Chondrocyte (in vitro differentiated cells): ENCODE measurements at regions not wholly inside any gene's neighbourhood (a gene's known extent, or its start where the extent isn't known, plus 50 kb on each side); places are given as distances from the start of the nearest gene placed in this dataset.
"Not testable (repeated sequence)": the region's sequence is repeated elsewhere in the genome, so short reads cannot be mapped to it uniquely, and the experiment has no call there.

Source experiments
- DNase-seq: peaks from one replicate; pipeline ENCODE4 v3.0.0; 2021; ENCODE audit warnings: mixed read lengths, low spot score
- H3K27ac Mint-ChIP-seq: one replicate; pipeline ENCODE4 v1.8.0; 2021; ENCODE audit warnings: mild to moderate bottlenecking, moderate library complexity, mixed read lengths; ENCODE audit not compliant: unreplicated experiment
- H3K27me3 Mint-ChIP-seq: 2 replicates; pipeline ENCODE4 v1.8.0; 2021; ENCODE audit warnings: low read depth, mixed read lengths
- H3K36me3 Mint-ChIP-seq: 2 replicates; pipeline ENCODE4 v1.8.0; 2021; ENCODE audit warnings: low read depth, mixed read lengths
- H3K4me1 Mint-ChIP-seq: 2 replicates; pipeline ENCODE4 v1.8.0; 2021; ENCODE audit warnings: low read depth, mild to moderate bottlenecking, mixed read lengths
- H3K4me3 Mint-ChIP-seq: one replicate; pipeline ENCODE4 v1.8.0; 2021; ENCODE audit warnings: mild to moderate bottlenecking, moderate library complexity, mixed read lengths; ENCODE audit not compliant: unreplicated experiment
- H3K9me3 Mint-ChIP-seq: 2 replicates; pipeline ENCODE4 v1.8.0; 2021; ENCODE audit warnings: low read depth, mixed read lengths
- CTCF ChIP-seq: fragments of 200-600 bp; sonication (generic); IDR thresholded peaks from 2 replicates; pipeline ENCODE4 v1.5.0; 2021; ENCODE audit warnings: antibody characterized with exemption, mild to moderate bottlenecking, moderate library complexity

GRCh38 chr5:62090953-62091352, 215.1 kb upstream of the KIF2A start:
- Mint-ChIP-seq H3K27ac (no peak overlapping the region), H3K36me3 (no peaks in the 10 kb centered on the region), H3K4me3 (no peak overlapping the region), H3K9me3 (no peaks in the 10 kb centered on the region), H3K27me3 (peaks cover 8% of the 10 kb centered on the region), H3K4me1 (peaks cover 4% of the 10 kb centered on the region)
- DNase-seq: no peak
- no peak for TF ChIP-seq CTCF

GRCh38 chr5:62093411-62093810, 212.6 kb upstream of the KIF2A start:
- DNase-seq: no peak
- no peak for TF ChIP-seq CTCF
- Mint-ChIP-seq H3K4me1 (peaks cover 4% of the 10 kb centered on the region), H3K27ac (no peak overlapping the region), H3K4me3 (no peak overlapping the region), H3K27me3 (peaks cover 19% of the 10 kb centered on the region), H3K36me3 (no peaks in the 10 kb centered on the region), H3K9me3 (no peaks in the 10 kb centered on the region)

GRCh38 chr5:62093976-62094375, 212.0 kb upstream of the KIF2A start:
- H3K36me3 Mint-ChIP-seq: peaks cover under 1% of the 10 kb centered on the region
- no peak for TF ChIP-seq CTCF
- no peak overlapping the region for H3K4me3 Mint-ChIP-seq
- H3K4me1 Mint-ChIP-seq: peaks cover 4% of the 10 kb centered on the region
- no peak overlapping the region for H3K27ac Mint-ChIP-seq
- H3K27me3 Mint-ChIP-seq: peaks cover 24% of the 10 kb centered on the region
- no peaks in the 10 kb centered on the region for H3K9me3 Mint-ChIP-seq
- DNase-seq: no peak

GRCh38 chr5:62097361-62097760, 208.6 kb upstream of the KIF2A start:
- peaks cover 2% of the 10 kb centered on the region for H3K36me3 Mint-ChIP-seq
- H3K27ac Mint-ChIP-seq: no peak overlapping the region
- H3K4me1 Mint-ChIP-seq: peaks cover 4% of the 10 kb centered on the region
- peaks cover 35% of the 10 kb centered on the region for H3K27me3 Mint-ChIP-seq
- no peak for TF ChIP-seq CTCF
- no peak for DNase-seq
- no peak overlapping the region for H3K4me3 Mint-ChIP-seq
- H3K9me3 Mint-ChIP-seq: no peaks in the 10 kb centered on the region

- peaks cover 34% of the 10 kb centered on the region for H3K27me3 Mint-ChIP-seq
- no peaks in the 10 kb centered on the region for H3K4me1 Mint-ChIP-seq
- H3K27ac Mint-ChIP-seq: no peak overlapping the region
- H3K36me3 Mint-ChIP-seq: peaks cover 5% of the 10 kb centered on the region
- no peak for DNase-seq
- H3K4me3 Mint-ChIP-seq: no peak overlapping the region
- no peak for TF ChIP-seq CTCF
- H3K9me3 Mint-ChIP-seq: peaks cover 11% of the 10 kb centered on the region
Observed at GRCh38 chr5:62100201-62100600, 205.8 kb upstream of the KIF2A start.

GRCh38 chr5:62103863-62104262, 202.1 kb upstream of the KIF2A start:
- not testable (repeated sequence) for DNase-seq, H3K4me3 Mint-ChIP-seq, H3K36me3 Mint-ChIP-seq, H3K27ac Mint-ChIP-seq, H3K4me1 Mint-ChIP-seq
- H3K9me3 Mint-ChIP-seq: peaks cover 17% of the 10 kb centered on the region
- peaks cover 15% of the 10 kb centered on the region for H3K27me3 Mint-ChIP-seq
